Choroid plexus epithelial cell (primary cell): ENCODE measurements at regions not wholly inside any gene's neighbourhood (a gene's known extent, or its start where the extent isn't known, plus 50 kb on each side); places are given as distances from the start of the nearest gene placed in this dataset.

ENCODE experiments used
- DNase-seq: peaks from one replicate; pipeline ENCODE4 v3.0.0-alpha.2; 2010; ENCODE audit warnings: low read depth
- H3K4me3 ChIP-seq: 2 replicates; pipeline ENCODE4 v1.5.1; 2011; ENCODE audit warnings: low read depth, mild to moderate bottlenecking, control low read depth, low read length, moderate library complexity
- TF ChIP-seq, protein P1 (sequence below): conservative IDR thresholded peaks from 2 replicates; pipeline ENCODE4 v1.5.1; 2011; ENCODE audit warnings: low read depth, mild to moderate bottlenecking, control low read depth, inconsistent platforms, low read length, moderate library complexity

DNA sequence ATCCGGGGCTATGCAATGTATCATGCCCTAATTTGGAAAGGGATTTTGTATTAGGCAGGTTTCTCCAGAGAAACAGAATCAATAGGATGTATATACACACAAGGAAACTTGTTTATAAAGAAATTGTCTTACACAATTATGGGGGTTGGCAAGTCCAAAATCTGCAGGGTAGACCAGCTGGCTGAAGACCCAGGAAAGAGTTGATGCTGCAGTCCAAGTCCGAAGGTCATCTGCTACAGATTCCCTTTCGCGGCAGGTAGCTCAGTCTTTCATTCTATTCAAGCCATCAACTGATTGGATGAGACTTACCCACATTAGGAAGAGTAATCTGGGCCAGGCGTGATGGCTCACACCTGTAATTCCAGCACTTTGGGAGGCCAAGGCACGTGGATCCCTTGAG, 54.6 kb upstream of the CXADR start:
- TF ChIP-seq, protein P1, sequence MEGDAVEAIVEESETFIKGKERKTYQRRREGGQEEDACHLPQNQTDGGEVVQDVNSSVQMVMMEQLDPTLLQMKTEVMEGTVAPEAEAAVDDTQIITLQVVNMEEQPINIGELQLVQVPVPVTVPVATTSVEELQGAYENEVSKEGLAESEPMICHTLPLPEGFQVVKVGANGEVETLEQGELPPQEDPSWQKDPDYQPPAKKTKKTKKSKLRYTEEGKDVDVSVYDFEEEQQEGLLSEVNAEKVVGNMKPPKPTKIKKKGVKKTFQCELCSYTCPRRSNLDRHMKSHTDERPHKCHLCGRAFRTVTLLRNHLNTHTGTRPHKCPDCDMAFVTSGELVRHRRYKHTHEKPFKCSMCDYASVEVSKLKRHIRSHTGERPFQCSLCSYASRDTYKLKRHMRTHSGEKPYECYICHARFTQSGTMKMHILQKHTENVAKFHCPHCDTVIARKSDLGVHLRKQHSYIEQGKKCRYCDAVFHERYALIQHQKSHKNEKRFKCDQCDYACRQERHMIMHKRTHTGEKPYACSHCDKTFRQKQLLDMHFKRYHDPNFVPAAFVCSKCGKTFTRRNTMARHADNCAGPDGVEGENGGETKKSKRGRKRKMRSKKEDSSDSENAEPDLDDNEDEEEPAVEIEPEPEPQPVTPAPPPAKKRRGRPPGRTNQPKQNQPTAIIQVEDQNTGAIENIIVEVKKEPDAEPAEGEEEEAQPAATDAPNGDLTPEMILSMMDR, result no peak
- H3K4me3 ChIP-seq, result no peak overlapping the region
- no peak for DNase-seq

- no peak for DNase-seq
- TF ChIP-seq, protein P1, result no peak
- no peak overlapping the region for H3K4me3 ChIP-seq
Observed at GRCh38 chr21:17460094-17460493, 52.7 kb upstream of the CXADR start.

GRCh38 chr21:17461014-17461413, 51.8 kb upstream of the CXADR start:
- peak; percentile 93 for DNase-seq
- H3K4me3 ChIP-seq, result no peak overlapping the region
- TF ChIP-seq, protein P1, result no peak

- TF ChIP-seq, protein P1, result no peak
- DNase-seq, result peak; percentile 39
- H3K4me3 ChIP-seq, result no peak overlapping the region
Observed at GRCh38 chr21:17461582-17461981, 51.3 kb upstream of the CXADR start.

DNA sequence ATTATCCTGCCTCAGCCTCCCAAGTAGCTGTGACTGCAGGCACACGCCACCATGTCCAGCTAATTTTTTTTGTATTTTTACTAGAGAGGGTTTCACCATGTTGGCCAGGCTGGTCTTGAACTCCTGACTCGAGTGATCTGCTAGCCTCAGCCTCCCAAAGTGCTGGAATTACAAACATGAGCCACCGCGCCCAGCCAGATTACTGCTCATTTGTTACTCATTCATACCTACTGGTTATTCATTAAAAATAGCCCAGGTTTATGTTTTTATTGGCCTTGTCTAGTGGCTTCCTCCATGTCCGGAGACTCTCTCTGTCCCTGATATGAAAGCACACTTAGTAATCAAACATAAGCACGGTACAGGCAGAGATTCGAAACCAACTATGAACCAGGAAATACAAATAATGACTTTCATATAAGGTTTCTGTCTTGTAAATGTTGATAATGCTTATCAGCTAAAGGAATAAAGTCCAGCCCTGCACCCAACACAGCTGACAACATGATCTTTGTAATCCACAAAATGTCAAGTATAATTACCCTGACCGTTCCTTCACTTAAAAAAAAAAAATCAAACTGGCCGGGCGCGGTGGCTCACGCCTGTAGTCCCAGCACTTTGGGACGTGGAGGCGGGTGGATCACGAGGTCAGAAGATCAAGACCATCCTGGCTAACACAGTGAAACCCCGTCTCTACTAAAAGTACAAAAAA, 50.4 kb upstream of the CXADR start:
- DNase-seq, result peak; percentile 39
- TF ChIP-seq, protein P1, result no peak
- no peak overlapping the region for H3K4me3 ChIP-seq
